NT2/D1 (cell line): ENCODE measurements at regions not wholly inside any gene's neighbourhood (a gene's known extent, or its start where the extent isn't known, plus 50 kb on each side); places are given as distances from the start of the nearest gene placed in this dataset.

Experiments
- SUZ12 ChIP-seq: IDR thresholded peaks from 2 replicates; pipeline ENCODE4 v1.6.1; 2011; ENCODE audit not compliant: insufficient read length, insufficient read depth; ENCODE audit errors: extremely low read depth
- YY1 ChIP-seq: IDR thresholded peaks from 2 replicates; pipeline ENCODE4 v1.6.1; 2011; ENCODE audit not compliant: insufficient read length, insufficient read depth
- ZNF274 ChIP-seq: IDR thresholded peaks from 2 replicates; pipeline ENCODE4 v1.6.1; 2011; ENCODE audit warnings: mild to moderate bottlenecking, low read depth, low read length

GRCh38 chr4:65019775-65020174 lies 610.5 kb upstream of the TECRL start:
- TF ChIP-seq SUZ12 (no peak), ZNF274 (no peak), YY1 (no peak)
